Gastroesophageal sphincter (tissue), 3 donors: ENCODE measurements at regions not wholly inside any gene's neighbourhood (a gene's known extent, or its start where the extent isn't known, plus 50 kb on each side); places are given as distances from the start of the nearest gene placed in this dataset.

ENCODE experiments used
- POLR2AphosphoS5 ChIP-seq: sonication (generic); formaldehyde crosslinking; IDR thresholded peaks from one replicate; pipeline ENCODE4 v1.6.1; 2017; ENCODE audit warnings: antibody characterized with exemption
- TF ChIP-seq, protein P1 (sequence below), 4 experiments: fragments of 200-600 bp in 2 of 4; fragments of 450-650 bp in 2 of 4; sonication (generic) in 1 of 4; IDR thresholded peaks; one replicate each; pipeline ENCODE4 v1.5.1; 2017 to 2019; ENCODE audit warnings: antibody characterized with exemption in 4 of 4, mild to moderate bottlenecking in 2 of 4, moderate library complexity in 2 of 4

DNA sequence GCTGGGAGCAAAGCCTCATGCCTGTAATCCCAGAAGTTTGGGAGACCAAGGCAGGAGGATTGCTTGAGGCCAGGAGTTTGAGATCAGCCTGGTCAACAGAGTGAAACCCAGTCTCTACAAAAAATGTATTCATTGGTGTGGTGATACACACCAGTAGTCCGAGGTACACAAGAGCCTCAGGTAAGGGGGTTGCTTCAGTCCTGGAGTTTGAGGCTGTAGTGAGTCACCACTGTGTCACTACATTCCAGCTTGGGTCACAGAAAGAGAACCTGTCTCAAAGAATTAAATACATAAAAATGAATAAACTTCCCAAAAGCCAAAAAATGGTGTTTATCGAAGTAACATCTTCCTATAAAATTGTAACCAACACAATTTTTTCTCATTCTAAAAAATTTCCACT is 568.1 kb upstream of the LINC00305 start:
- TF ChIP-seq, protein P1, sequence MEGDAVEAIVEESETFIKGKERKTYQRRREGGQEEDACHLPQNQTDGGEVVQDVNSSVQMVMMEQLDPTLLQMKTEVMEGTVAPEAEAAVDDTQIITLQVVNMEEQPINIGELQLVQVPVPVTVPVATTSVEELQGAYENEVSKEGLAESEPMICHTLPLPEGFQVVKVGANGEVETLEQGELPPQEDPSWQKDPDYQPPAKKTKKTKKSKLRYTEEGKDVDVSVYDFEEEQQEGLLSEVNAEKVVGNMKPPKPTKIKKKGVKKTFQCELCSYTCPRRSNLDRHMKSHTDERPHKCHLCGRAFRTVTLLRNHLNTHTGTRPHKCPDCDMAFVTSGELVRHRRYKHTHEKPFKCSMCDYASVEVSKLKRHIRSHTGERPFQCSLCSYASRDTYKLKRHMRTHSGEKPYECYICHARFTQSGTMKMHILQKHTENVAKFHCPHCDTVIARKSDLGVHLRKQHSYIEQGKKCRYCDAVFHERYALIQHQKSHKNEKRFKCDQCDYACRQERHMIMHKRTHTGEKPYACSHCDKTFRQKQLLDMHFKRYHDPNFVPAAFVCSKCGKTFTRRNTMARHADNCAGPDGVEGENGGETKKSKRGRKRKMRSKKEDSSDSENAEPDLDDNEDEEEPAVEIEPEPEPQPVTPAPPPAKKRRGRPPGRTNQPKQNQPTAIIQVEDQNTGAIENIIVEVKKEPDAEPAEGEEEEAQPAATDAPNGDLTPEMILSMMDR (IDR thresholded peaks at IDR 0.05) = no peak
- no peak for TF ChIP-seq POLR2AphosphoS5
